Neuron (in vitro differentiated cells): ENCODE measurements at regions not wholly inside any gene's neighbourhood (a gene's known extent, or its start where the extent isn't known, plus 50 kb on each side); places are given as distances from the start of the nearest gene placed in this dataset.

Experiments
- H2AFZ ChIP-seq: one replicate; pipeline ENCODE4 v1.6.1; 2013; ENCODE audit warnings: low read depth, mild to moderate bottlenecking, inconsistent platforms, low read length, moderate library complexity
- H3K27me3 ChIP-seq: one replicate; pipeline ENCODE4 v1.6.1; 2013; ENCODE audit warnings: low read length; ENCODE audit not compliant: insufficient read depth
- H3K36me3 ChIP-seq: one replicate; pipeline ENCODE4 v1.6.1; 2013; ENCODE audit warnings: low read length; ENCODE audit not compliant: insufficient read depth
- H3K4me1 ChIP-seq: one replicate; pipeline ENCODE4 v1.6.1; 2013; ENCODE audit warnings: low read length; ENCODE audit not compliant: insufficient read depth
- H3K4me3 ChIP-seq: 2 replicates; pipeline ENCODE4 v1.5.1; 2013; ENCODE audit warnings: mild to moderate bottlenecking, low read length, moderate library complexity
- H3K9me3 ChIP-seq: one replicate; pipeline ENCODE4 v1.6.1; 2013; ENCODE audit warnings: low read length

DNA sequence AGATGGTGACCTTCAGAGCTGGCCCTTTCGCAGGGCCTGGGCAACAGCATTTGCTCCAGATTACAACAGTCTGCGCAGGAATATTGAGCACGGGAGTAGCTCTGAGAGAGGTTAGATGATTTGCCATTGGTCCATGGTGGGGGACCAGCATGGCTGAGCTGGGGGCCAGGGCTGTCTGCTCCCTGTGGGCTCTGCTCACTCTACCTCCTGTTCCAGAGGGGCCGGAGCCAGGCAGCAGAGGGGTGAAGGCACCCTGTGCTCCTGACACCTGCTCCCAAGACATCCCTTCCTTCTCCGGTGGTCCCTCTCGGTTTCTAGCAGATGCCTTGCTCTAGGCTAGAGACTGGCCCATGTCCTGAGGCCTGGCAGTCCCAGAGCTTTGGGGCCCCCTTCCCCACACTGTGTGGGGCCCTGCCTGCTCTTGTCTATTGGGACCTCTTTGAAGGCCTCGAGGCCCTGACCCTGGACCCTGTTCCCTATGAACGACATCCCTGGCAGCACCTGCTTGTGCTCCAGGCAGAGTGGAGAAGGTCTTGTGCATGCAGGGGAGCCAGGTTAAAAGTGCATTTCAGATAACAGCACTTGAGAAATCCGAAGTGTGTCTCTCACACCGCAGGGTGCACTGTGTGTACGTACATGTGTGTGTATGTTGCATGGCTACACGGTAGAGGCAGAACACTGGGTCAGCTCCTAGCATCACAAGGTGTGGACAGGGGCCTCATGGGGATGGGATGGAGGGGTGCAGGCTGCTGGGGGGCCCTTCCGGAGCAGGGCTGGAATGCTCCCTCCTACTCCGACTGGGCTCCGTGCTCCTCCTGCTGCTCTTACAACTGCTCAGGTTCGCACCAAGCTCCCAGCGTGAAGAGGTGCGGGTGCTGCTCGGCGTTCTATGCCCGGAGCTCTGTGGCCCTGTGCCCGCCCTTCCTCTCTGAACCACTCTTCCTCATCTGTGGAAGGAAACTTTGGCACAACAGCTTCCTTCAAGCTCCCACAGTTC, 123.3 kb upstream of the B3GAT1 start:
- Histone ChIP-seq H3K27me3 (peaks cover 3% of the 10 kb centered on the region), H3K4me1 (peaks cover 18% of the 10 kb centered on the region), H3K36me3 (no peaks in the 10 kb centered on the region), H3K4me3 (no peak overlapping the region), H3K9me3 (no peaks in the 10 kb centered on the region), H2AFZ (no peak overlapping the region)

DNA sequence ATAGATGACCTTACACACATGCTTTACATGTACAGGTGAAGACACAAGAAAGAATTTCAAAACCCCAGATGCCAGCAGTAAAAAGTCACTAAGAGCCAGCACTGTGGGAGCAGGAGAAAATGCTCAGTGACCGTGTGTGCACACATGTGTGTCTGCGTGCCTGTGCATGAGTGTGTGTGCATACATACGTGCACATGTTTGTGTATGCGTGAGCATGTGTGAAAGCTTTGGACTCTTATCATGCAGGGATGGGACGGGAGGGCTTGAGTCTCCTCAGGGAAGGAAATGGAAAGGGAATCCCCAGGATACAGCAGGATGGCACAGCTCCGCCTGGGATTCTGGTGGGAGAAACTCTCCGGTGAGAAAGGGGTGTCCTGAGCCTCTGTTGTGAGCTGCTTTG, 121.5 kb upstream of the B3GAT1 start:
- Histone ChIP-seq H3K4me1 (peaks cover 15% of the 10 kb centered on the region), H3K27me3 (peaks cover 3% of the 10 kb centered on the region), H3K4me3 (no peak overlapping the region), H2AFZ (no peak overlapping the region), H3K36me3 (no peaks in the 10 kb centered on the region), H3K9me3 (no peaks in the 10 kb centered on the region)

DNA sequence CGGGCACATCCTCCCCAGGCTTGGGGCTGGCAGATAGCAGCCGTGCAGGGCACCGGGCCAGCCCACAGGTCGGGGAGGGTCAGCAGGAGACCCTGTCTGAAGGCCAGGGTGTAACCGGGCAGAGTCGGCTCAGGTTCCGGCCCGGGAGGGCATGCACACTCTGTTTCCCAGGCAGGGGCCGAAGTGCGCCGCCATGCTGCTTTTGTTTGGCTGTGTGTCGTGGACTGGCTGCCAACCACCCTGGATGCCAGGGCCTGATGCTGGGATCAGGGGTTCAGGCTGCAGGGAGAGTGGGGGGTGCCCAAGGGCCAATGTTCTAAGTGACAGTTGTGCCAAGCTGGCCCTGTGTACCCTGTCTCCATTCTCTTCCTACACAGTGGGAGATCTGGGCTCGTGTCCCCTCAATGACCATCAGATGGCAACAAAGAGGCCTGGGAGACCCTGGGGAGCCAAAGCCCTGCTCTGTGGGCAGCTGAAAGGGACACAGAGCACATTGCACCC, 120.9 kb upstream of the B3GAT1 start:
- Histone ChIP-seq H3K9me3 (no peaks in the 10 kb centered on the region), H3K27me3 (peaks cover 3% of the 10 kb centered on the region), H3K36me3 (no peaks in the 10 kb centered on the region), H3K4me3 (no peak overlapping the region), H2AFZ (no peak overlapping the region), H3K4me1 (peaks cover 15% of the 10 kb centered on the region)

DNA sequence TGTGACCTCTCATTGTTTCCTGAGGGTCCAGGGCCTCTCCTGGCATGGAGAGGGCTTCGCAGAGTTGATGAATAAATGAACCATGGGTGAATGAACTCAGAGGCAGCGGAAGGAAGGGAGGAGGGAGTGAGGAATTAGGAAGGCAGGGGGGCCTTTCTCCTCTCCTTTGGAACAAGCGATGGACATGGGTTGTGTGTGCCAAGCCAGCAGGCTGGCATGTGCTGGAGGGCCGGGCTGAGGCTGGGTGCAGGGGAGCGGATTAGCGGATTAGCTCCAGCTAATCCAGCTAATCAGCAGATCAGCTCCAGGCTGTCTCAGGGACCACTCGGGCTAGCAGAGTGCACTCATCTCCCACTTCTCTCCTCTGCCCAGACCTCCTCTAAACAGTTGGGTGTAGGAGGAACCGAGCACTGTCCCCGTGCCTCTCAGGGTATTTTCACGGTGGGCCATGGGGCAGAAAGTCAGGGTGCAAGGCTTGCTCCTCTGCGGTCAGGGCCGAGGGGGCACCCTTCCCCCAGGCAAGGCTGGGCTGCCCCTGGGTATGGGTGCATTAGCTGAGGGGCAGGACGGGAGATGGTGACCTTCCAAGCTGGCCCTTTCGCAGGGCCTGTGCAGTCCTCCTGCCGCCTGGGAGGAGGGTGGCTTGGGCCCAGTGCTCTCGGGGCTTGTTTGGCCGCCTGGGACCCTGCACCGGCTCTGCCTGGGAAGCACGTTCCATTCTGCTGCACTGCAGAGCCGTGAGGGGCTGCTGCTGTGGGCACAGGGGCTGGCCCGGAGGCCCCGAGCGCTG, 120.3 kb upstream of the B3GAT1 start:
- Histone ChIP-seq H3K9me3 (no peaks in the 10 kb centered on the region), H2AFZ (no peak overlapping the region), H3K4me3 (no peak overlapping the region), H3K4me1 (peaks cover 15% of the 10 kb centered on the region), H3K36me3 (no peaks in the 10 kb centered on the region), H3K27me3 (peaks cover under 1% of the 10 kb centered on the region)

DNA sequence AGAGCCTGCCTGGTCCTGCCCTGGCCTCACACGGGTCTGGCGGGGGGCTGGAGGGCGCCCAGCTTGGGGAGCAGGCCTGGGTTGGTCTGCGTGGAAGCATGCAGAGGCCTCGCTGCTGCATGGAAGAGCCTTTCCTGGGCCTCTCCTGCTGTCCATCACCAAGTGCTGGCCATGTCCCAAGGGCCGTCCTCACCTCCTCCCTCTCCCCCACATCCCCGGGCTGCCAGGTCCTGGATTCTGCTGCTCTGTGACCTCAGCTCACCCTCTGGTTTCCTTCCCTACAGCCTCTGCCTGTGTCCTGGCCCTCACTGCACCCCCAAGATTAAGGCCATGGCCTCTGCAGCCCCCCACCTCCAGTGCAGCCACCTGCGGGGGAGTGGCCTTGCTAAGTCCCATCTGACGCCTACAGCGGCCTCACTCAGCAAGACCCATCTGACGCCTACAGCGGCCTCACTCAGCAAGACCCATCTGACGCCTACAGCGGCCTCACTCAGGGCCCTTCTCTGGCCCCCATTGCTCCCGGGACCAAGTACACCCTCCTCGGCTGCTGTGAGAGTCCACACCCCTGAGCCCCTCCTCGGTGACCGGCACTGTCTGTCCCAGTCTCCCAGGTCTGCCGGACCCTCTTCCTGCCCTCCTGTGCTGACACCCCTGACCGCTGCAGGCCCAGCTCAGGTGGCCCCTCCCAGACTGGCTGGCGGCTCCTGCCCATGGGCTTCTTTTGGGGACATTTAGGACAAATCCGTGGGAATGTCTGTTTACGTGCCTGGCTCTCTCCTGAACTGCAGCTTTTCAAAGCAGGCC, 119.5 kb upstream of the B3GAT1 start:
- peaks cover 15% of the 10 kb centered on the region for H3K4me1 ChIP-seq
- no peak overlapping the region for H3K4me3 ChIP-seq
- no peak overlapping the region for H2AFZ ChIP-seq
- no peaks in the 10 kb centered on the region for H3K9me3 ChIP-seq
- H3K36me3 ChIP-seq: no peaks in the 10 kb centered on the region
- H3K27me3 ChIP-seq: no peaks in the 10 kb centered on the region

DNA sequence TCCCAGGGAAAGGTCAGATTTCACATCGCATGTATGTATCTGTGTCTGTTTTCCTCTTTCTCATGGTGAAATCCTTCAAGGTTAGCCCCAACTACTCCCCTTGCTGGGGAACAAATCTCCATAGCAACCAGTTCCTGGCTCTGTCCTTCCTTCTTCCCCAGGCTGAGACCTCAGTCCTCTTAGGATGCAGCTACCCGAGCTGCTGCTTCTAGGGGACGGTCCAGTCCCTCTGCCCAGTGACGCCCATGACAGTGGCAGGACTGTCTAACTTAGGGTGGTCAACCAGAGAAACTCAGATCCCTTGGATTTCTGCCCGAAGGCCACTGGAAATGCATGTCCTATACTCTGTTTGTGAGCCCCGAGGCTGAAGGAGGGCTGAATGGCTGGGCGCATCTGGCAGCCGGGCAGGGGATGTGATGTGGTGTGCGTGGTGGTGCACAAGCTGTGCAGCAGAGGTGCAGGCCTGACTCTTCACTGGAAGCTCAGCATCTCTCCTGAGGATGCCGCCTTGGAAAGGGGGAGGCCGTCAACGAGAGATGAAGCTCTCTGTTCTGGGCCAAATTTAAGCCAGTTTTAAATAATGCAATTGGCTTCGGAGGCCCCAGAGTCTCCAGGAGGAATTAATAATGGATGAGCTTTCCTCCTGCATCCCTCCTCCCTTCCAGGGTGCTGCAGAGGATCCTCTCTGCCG, 118.7 kb upstream of the B3GAT1 start:
- H3K36me3 ChIP-seq: no peaks in the 10 kb centered on the region
- H3K9me3 ChIP-seq: no peaks in the 10 kb centered on the region
- no peaks in the 10 kb centered on the region for H3K27me3 ChIP-seq
- no peak overlapping the region for H3K4me3 ChIP-seq
- H2AFZ ChIP-seq: no peak overlapping the region
- peaks cover 15% of the 10 kb centered on the region for H3K4me1 ChIP-seq

DNA sequence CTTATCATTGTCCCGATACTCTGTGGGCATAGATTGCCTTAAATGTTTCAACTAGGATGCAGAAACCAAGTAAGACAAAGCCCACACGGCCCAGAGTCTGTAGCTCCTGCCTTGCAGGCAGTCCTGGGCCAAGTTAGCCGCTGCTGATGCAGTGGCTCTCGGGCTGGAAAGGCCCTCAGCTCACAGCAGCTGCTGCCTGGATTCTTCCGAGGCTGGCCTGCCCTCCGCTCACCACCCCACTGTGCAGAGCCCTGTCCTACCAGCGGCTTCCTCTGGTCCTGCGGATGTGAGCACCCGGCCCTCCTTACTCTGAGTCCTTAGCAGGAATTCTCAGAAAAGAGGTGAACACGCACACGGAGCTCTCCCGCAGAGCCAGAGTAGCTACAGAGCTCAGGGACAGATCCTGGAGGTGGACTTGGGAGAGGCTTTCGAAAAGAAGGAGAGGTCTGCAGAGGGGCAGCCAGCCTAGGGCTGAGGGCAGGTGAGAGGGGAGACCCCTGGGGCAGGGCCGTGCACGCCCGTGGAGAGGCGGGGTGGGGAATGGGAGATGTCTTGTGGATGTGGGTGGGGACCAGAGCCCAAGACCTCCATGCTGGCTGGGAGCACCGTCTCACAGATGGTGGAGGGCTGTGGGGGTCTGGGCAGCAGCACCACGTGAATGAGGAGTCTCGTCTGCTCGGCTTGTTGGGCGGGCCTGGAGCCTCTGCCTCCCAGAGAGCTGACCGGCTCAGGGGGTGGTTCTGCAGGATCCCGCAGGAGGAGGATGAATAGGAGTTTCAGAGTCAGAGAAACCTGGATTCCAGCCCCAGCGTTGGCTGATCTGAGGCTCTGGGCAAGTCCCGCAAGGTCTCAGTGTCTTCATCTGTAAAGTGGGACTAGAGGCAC, 117.4 kb upstream of the B3GAT1 start:
- no peaks in the 10 kb centered on the region for H3K36me3 ChIP-seq
- H3K4me1 ChIP-seq: peaks cover 15% of the 10 kb centered on the region
- no peaks in the 10 kb centered on the region for H3K9me3 ChIP-seq
- H3K27me3 ChIP-seq: peaks cover 5% of the 10 kb centered on the region
- H3K4me3 ChIP-seq: no peak overlapping the region
- no peak overlapping the region for H2AFZ ChIP-seq

DNA sequence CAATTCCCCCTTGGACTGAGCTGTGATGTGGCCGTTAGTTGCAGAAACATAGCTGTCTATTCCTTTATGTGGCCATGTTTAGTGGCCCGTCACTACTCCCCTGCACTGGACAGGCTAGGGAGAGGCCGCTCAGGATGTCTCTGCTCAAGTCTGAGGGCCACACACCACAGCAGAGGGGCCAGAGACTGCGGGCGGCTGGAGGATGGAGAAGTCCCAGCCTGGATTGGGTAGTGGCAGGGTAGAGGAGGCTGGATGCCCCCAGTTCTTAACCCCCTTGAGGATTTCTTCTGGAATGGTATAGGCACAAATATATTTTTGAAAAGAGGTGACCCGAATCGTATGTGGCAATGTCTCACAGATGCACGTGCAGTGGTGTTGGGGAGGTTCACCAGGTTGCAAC, 116.4 kb upstream of the B3GAT1 start:
- peaks cover 15% of the 10 kb centered on the region for H3K4me1 ChIP-seq
- peaks cover 5% of the 10 kb centered on the region for H3K27me3 ChIP-seq
- H3K36me3 ChIP-seq: no peaks in the 10 kb centered on the region
- no peaks in the 10 kb centered on the region for H3K9me3 ChIP-seq
- H3K4me3 ChIP-seq: no peak overlapping the region
- no peak overlapping the region for H2AFZ ChIP-seq

DNA sequence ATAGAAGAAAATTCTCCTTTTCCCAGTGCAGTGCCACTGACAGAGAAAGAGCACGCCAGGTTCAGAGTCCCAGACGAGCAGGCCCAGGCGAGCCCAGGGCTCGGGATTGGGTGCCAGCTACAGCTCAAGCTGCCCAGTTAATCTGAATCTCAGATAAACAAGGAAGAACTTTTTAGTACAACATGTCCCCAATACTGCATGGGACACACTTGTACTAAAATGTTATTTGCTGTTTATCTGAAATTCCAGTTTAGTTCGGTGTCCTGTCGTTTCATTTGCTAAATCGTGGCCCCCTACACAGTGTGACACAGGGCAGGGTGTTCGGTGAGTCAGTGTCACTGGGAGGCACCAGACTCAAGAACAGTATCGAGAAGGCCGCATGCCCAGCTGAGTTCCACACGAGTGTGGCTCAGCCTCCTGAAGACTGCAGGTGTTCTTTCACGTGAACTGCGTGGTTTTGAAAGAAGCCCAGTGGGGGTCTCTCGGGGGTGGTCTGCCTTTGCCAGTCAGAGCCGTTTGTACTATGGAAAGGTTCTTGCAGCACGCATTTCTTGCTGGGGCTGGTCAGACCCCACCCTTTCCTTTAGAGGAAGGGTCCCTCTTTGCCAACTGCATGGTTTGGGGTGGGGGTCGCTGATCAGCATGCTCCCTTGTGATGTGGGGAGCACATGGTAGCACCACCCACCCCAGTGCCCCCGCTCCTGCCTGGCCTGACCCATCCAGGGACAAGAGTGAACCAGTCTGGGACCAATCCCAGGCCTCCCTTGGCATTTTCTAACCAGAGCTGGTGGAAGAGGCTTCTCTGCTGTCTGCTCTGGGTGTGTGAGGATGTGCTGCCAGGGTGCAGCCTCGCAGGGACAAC, 115.6 kb upstream of the B3GAT1 start:
- no peak overlapping the region for H2AFZ ChIP-seq
- peaks cover 15% of the 10 kb centered on the region for H3K4me1 ChIP-seq
- no peaks in the 10 kb centered on the region for H3K36me3 ChIP-seq
- peaks cover 5% of the 10 kb centered on the region for H3K27me3 ChIP-seq
- no peaks in the 10 kb centered on the region for H3K9me3 ChIP-seq
- H3K4me3 ChIP-seq: no peak overlapping the region

DNA sequence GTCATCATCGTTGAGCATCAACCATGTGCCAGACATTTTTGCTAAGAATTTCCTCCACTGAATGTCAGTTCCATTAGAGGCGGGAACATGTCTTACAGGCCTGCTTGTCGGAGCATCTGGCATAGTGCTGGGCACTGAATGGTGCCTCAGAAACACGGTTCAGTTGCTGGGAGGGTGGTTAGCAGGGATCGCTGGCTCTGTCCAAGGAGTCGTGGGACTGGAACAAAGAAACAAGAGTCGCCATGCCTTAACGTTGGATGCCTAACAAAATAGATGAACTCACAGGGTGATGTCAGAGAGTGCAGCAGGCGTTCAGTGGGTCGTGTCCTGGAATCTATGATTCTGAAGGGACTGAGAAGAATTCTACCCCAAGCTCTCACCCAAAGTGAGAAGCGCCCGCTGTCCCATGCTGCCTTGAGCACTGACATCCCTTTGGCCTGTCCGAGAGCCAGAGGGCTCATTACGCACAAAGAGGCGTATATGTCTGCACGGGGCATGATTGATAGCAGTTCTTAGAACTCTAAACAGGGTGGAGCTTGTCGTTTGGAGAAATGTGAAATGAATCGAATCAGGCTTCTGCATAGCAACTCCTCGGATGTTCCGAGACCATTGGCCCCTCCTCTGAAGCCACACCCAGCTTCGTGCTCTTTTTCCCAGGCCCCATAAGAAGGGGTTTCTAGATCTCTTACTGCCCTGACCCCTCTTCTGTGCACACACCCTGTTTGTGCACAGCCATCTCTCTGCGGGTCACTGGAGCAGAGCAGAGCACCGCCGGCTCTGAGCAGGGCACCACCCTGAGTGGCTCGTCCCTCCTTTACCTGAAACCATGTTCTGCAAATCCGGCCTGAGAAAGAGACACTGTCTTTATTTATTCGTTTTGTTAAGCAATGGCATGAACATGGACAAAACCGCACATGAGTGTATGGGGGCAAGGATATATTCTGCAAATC, 113.1 kb upstream of the B3GAT1 start:
- H2AFZ ChIP-seq: no peak overlapping the region
- no peak overlapping the region for H3K4me3 ChIP-seq
- no peaks in the 10 kb centered on the region for H3K9me3 ChIP-seq
- no peaks in the 10 kb centered on the region for H3K36me3 ChIP-seq
- H3K4me1 ChIP-seq: no peaks in the 10 kb centered on the region
- H3K27me3 ChIP-seq: peaks cover 5% of the 10 kb centered on the region
